H1 (cell line): ENCODE measurements at regions not wholly inside any gene's neighbourhood (a gene's known extent, or its start where the extent isn't known, plus 50 kb on each side); places are given as distances from the start of the nearest gene placed in this dataset.

Experiments
- HDAC2 ChIP-seq, 2 experiments: fragments of 300-600 bp in 1 of 2; sonication (generic) in 1 of 2; IDR thresholded peaks; 2 replicates each; pipeline ENCODE4 v1.6.1; 2011 to 2012; ENCODE audit warnings: low read depth in 2 of 2, low read length in 2 of 2, mild to moderate bottlenecking in 2 of 2, moderate library complexity in 2 of 2, borderline replicate concordance in 1 of 2, inconsistent platforms in 1 of 2
- JUND ChIP-seq: IDR thresholded peaks from 2 replicates; pipeline ENCODE4 v1.6.1; 2011; ENCODE audit warnings: mild to moderate bottlenecking, improper control_type of control experiment, low read length
- RXRA ChIP-seq: IDR thresholded peaks from 2 replicates; pipeline ENCODE4 v1.6.1; 2011; ENCODE audit warnings: low read depth, mild to moderate bottlenecking, low read length, moderate library complexity; ENCODE audit not compliant: insufficient read depth
- ZNF274 ChIP-seq: IDR thresholded peaks from 2 replicates; pipeline ENCODE4 v1.7.0; 2012; ENCODE audit warnings: low read length, borderline replicate concordance; ENCODE audit errors: extremely low read depth

- TF ChIP-seq HDAC2 (IDR thresholded peaks at IDR 0.05; ENCODE audit: borderline replicate concordance in 1 of 2, low read depth in 2 of 2, low read length in 2 of 2) (no peak), ZNF274 (no peak), JUND (no peak), RXRA (no peak)
Observed at GRCh38 chr1:234716908-234717375, 107.0 kb upstream of the IRF2BP2 start (continued).
